Fibroblast of lung (primary cell): ENCODE measurements at regions not wholly inside any gene's neighbourhood (a gene's known extent, or its start where the extent isn't known, plus 50 kb on each side); places are given as distances from the start of the nearest gene placed in this dataset.

Source experiments
- DNase-seq, 2 donors: peaks; one replicate each; pipeline versions ENCODE4 v3.0.0 to v3.0.0-alpha.2; 2010; ENCODE audit warnings: low read depth in 2 of 2
- H2AFZ ChIP-seq: 2 replicates; pipeline ENCODE4 v1.5.1; 2012; ENCODE audit warnings: low read length, control low read depth, inconsistent platforms
- H3K27ac ChIP-seq: 2 replicates; pipeline ENCODE4 v1.5.1; 2011; ENCODE audit warnings: low read length, control low read depth; ENCODE audit not compliant: insufficient read depth
- H3K27me3 ChIP-seq: 2 replicates; pipeline ENCODE4 v1.5.1; 2011; ENCODE audit warnings: mild to moderate bottlenecking, low read length; ENCODE audit not compliant: control insufficient read depth, insufficient read depth
- H3K36me3 ChIP-seq: 2 replicates; pipeline ENCODE4 v1.5.1; 2011; ENCODE audit warnings: low read length; ENCODE audit not compliant: control insufficient read depth, insufficient read depth
- H3K4me1 ChIP-seq: 2 replicates; pipeline ENCODE4 v1.5.1; 2011; ENCODE audit warnings: low read length; ENCODE audit not compliant: control insufficient read depth, insufficient read depth; ENCODE audit errors: extremely low read depth
- H3K4me2 ChIP-seq: 2 replicates; pipeline ENCODE4 v1.5.1; 2011; ENCODE audit warnings: low read length, control low read depth; ENCODE audit not compliant: insufficient read depth; ENCODE audit errors: extremely low read depth
- H3K4me3 ChIP-seq, 4 experiments: fragments of 200-600 bp in 1 of 4; sonication (generic) in 1 of 4; replicated peaks in 1 of 4; 2 replicates each; pipeline ENCODE4 v1.5.1; 2011 to 2016; ENCODE audit warnings: low read length in 4 of 4, low read depth in 3 of 4, mild to moderate bottlenecking in 3 of 4, control low read depth in 2 of 4, inconsistent platforms in 1 of 4, mixed read lengths in 1 of 4; ENCODE audit not compliant: insufficient read depth in 1 of 4; ENCODE audit errors: control extremely low read depth in 1 of 4
- H3K79me2 ChIP-seq: 2 replicates; pipeline ENCODE4 v1.5.1; 2012; ENCODE audit warnings: mild to moderate bottlenecking, low read length, inconsistent platforms; ENCODE audit not compliant: control insufficient read depth, insufficient read depth
- H3K9ac ChIP-seq: 2 replicates; pipeline ENCODE4 v1.5.1; 2011; ENCODE audit warnings: mild to moderate bottlenecking, low read length, control low read depth; ENCODE audit not compliant: insufficient read depth
- H3K9me3 ChIP-seq: 2 replicates; pipeline ENCODE4 v1.5.1; 2012; ENCODE audit warnings: low read depth, low read length; ENCODE audit not compliant: control insufficient read depth, insufficient read depth
- H4K20me1 ChIP-seq: 2 replicates; pipeline ENCODE4 v1.5.1; 2011; ENCODE audit warnings: low read length; ENCODE audit not compliant: control insufficient read depth, insufficient read depth; ENCODE audit errors: extremely low read depth
- EZH2 ChIP-seq: IDR thresholded peaks from 2 replicates; pipeline ENCODE4 v1.5.1; 2012; ENCODE audit warnings: low read length, control low read depth, mild to moderate bottlenecking; ENCODE audit errors: missing control alignments
- TF ChIP-seq, protein P1 (sequence below), 2 donors: IDR thresholded peaks in 1 of 2; conservative IDR thresholded peaks in 1 of 2; 1 replicate in 1 of 2; 2 replicates in 1 of 2; pipeline ENCODE4 v1.5.1; 2011 to 2012; ENCODE audit warnings: low read length in 2 of 2, control low read depth in 1 of 2, inconsistent platforms in 1 of 2, low read depth in 1 of 2, mild to moderate bottlenecking in 1 of 2

DNA sequence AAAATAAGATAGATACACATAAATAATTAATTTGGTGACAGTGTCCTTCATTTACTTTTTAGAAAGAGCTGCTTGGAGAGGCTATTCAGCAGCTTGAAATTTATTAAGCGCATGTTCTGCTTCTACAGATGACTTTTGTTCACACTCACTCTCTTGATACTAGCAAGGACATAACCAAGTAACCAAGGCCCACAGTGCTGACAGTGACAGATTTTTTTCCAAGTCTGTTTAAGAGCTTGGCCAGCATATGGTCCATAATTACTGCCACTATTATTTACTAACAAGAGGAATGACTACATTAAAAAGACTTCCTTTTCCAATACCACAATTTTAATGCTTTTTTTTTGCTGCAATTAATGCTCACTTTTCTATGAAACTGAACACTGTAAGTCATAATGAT is 673.7 kb upstream of the MIR17HG start:
- no peaks in the 10 kb centered on the region for H3K36me3 ChIP-seq
- DNase-seq: peak in 1 of 2 donors; percentile 43
- no peak overlapping the region for H3K4me3 ChIP-seq
- H3K9ac ChIP-seq: no peak overlapping the region
- H4K20me1 ChIP-seq: no peaks in the 10 kb centered on the region
- H3K79me2 ChIP-seq: no peaks in the 10 kb centered on the region
- no peak overlapping the region for H2AFZ ChIP-seq
- H3K27me3 ChIP-seq: no peaks in the 10 kb centered on the region
- no peaks in the 10 kb centered on the region for H3K4me1 ChIP-seq
- TF ChIP-seq, protein P1, sequence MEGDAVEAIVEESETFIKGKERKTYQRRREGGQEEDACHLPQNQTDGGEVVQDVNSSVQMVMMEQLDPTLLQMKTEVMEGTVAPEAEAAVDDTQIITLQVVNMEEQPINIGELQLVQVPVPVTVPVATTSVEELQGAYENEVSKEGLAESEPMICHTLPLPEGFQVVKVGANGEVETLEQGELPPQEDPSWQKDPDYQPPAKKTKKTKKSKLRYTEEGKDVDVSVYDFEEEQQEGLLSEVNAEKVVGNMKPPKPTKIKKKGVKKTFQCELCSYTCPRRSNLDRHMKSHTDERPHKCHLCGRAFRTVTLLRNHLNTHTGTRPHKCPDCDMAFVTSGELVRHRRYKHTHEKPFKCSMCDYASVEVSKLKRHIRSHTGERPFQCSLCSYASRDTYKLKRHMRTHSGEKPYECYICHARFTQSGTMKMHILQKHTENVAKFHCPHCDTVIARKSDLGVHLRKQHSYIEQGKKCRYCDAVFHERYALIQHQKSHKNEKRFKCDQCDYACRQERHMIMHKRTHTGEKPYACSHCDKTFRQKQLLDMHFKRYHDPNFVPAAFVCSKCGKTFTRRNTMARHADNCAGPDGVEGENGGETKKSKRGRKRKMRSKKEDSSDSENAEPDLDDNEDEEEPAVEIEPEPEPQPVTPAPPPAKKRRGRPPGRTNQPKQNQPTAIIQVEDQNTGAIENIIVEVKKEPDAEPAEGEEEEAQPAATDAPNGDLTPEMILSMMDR (conservative IDR thresholded peaks at IDR 0.05 in 1 of 2, IDR thresholded peaks at IDR 0.05 in 1 of 2; ENCODE audit: low read depth in 1 of 2, low read length in 2 of 2): no peak
- no peak for TF ChIP-seq EZH2
- no peaks in the 10 kb centered on the region for H3K9me3 ChIP-seq
- no peak overlapping the region for H3K27ac ChIP-seq
- no peak overlapping the region for H3K4me2 ChIP-seq

- Histone ChIP-seq H3K4me3 (no peak overlapping the region), H3K9me3 (no peaks in the 10 kb centered on the region), H3K9ac (no peak overlapping the region), H3K4me1 (no peaks in the 10 kb centered on the region), H2AFZ (no peak overlapping the region), H3K79me2 (no peaks in the 10 kb centered on the region), H3K27me3 (no peaks in the 10 kb centered on the region), H3K36me3 (no peaks in the 10 kb centered on the region), H3K27ac (no peak overlapping the region), H4K20me1 (no peaks in the 10 kb centered on the region), H3K4me2 (no peak overlapping the region)
- no peak for TF ChIP-seq EZH2
- TF ChIP-seq, protein P1 (conservative IDR thresholded peaks at IDR 0.05 in 1 of 2, IDR thresholded peaks at IDR 0.05 in 1 of 2; ENCODE audit: low read depth in 1 of 2, low read length in 2 of 2): no peak
- DNase-seq: peak in 1 of 2 donors; percentile 25
These were observed 672.4 kb upstream of the MIR17HG start for GRCh38 chr13:90675129-90675528.

DNA sequence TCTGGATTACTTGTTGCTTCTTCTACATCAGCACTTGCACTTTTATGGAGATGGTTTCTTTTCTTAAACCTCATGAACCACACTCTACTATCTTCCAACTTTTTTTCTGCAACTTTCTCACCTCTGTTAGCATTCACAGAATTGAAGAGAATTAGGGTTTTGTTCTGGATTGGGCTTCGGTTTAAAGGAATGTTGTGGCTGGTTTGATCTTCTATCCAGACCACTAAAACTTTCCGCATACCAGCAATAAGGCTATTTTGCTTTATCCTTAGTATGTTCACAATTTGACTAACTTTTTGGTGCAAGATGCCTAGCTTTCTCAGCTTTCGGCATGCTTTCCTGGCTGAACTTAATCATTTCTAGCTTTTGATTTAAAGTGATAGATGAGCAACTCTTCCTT is 666.7 kb upstream of the MIR17HG start:
- DNase-seq: peak in 1 of 2 donors; percentile 59
- TF ChIP-seq, protein P1 (conservative IDR thresholded peaks at IDR 0.05 in 1 of 2, IDR thresholded peaks at IDR 0.05 in 1 of 2; ENCODE audit: low read depth in 1 of 2, low read length in 2 of 2): no peak
- no peak for TF ChIP-seq EZH2
- H3K4me2 ChIP-seq: no peak overlapping the region
- no peak overlapping the region for H3K27ac ChIP-seq
- no peaks in the 10 kb centered on the region for H4K20me1 ChIP-seq
- H2AFZ ChIP-seq: no peak overlapping the region
- H3K9ac ChIP-seq: no peak overlapping the region
- H3K4me1 ChIP-seq: no peaks in the 10 kb centered on the region
- no peaks in the 10 kb centered on the region for H3K27me3 ChIP-seq
- H3K36me3 ChIP-seq: no peaks in the 10 kb centered on the region
- H3K4me3 ChIP-seq: no peak overlapping the region
- no peaks in the 10 kb centered on the region for H3K79me2 ChIP-seq
- no peaks in the 10 kb centered on the region for H3K9me3 ChIP-seq
